ENCODE measurements at regions not wholly inside any gene's neighbourhood (a gene's known extent, or its start where the extent isn't known, plus 50 kb on each side); places are given as distances from the start of the nearest gene placed in this dataset.
"Not testable (repeated sequence)": the region's sequence is repeated elsewhere in the genome, so short reads cannot be mapped to it uniquely, and the experiment has no call there.

DNA sequence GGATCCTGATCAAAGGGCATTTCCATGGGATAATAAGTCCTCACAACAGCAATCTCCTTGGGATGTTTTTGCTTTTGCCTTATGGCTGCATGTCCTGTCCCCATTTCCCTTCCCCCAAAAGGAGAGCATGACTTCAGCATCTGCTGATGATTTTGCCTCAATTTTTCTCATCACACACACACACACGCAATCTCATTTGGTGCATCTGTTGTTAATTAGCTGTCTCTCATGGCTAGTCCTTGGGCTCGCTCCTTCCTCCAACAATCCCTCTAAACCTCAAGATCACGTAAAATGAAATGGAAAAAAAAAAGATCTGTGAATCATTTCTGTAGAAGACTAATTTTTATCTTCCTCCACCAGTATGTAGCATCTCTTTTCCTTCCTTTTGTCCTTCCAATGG, 153.6 kb downstream of the RBMX2 start:
- no peak for DNase-seq

- no peak for DNase-seq
Measured at GRCh38 chrX:130555757-130556156, 154.0 kb downstream of the RBMX2 start.

DNA sequence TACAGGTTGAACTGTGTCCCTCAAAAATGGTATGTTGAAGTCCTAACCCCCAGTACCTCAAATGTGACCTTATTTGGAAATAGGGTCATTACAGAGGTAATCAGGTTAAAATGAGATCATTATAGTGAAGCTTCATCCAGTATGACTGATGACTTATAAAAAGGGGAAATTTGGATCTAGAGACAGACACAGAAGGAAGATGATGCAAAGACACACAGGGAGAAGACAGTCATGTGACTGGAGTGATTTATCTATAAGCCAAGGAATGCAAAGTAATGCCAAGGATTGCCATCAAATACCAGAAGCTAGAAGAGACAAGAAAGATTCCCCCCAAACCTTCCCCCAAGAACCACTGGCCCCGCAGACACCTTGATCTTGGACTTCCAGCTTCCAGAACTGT, 155.2 kb downstream of the RBMX2 start:
- DNase-seq: no peak

DNA sequence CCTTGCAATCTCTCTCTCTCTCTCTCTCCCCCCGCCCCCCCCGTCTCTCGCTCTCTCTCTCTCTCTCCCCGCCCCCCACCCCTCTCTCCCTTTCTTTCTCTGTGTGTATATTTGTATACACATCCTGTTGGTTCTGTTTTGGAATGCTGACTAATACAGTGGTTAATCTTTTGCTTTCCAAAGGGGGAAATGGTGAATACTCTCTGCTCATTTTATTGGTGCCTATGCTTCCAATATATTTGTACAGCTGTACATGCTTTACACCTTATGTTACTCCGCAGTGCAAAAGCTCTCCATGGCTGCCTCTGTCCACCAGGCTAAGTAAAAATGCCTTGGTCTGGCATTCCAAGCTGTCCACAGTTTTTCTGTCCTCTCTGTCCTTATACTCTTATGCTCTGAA, 158.8 kb downstream of the RBMX2 start:
- no peak for DNase-seq

GRCh38 chrX:130561930-130562329, 160.1 kb downstream of the RBMX2 start:
- no peak for DNase-seq

GRCh38 chrX:130563476-130563875, 161.7 kb downstream of the RBMX2 start:
- DNase-seq: no peak

DNA sequence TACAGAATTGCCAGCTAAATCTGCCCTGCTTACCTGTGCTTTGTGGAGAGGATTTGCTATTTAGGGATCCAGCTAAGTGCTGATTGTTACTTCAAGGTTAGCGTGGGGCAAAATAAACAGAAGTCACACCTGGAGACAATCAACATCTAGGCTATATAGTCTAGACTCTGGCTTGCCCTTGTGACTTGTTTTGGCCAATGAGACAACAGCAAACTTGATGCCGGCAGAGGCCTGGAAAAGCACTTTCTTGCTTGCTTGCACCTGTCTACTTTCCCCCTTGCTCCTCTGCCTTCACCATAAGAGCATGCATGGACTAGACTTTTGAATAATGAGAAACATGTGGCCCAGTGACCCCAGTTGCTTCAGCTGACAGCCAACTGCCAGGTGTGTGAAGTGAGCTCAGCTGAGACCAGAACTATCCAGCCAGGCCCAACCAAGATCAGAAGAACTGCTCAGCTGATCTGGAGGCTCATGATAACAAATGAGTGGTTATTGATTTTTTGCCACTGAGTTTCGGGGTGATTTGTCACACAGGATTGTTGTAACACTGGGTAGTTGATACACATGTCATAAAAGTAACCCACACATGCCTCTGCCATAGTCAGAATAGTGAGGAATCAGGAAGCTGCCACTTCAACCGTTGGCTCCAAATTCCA, 164.4 kb downstream of the RBMX2 start:
- DNase-seq: no peak

DNA sequence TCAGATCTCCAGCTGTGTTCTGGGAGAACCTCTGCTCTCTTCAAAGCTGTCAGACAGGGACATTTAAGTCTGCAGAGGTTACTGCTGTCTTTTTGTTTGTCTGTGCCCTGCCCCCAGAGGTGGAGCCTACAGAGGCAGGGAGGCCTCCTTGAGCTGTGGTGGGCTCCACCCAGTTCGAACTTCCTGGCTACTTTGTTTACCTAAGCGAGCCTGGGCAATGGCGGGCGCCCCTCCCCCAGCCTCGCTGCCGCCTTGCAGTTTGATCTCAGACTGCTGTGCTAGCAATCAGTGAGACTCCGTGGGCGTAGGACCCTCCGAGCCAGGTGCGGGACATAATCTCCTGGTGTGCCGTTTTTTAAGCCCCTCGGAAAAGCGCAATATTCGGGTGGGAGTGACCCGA, 171.2 kb downstream of the RBMX2 start:
- not testable (repeated sequence) for DNase-seq

All from stimulated activated CD8-positive, alpha-beta memory T cell treated with anti-CD3 and anti-CD28 coated beads, Interleukin-4, amount 100 ng/mL, for 48 hours (primary cell).